Ishikawa (cell line): ENCODE measurements at regions not wholly inside any gene's neighbourhood (a gene's known extent, or its start where the extent isn't known, plus 50 kb on each side); places are given as distances from the start of the nearest gene placed in this dataset.

ENCODE experiments used
- CEBPB ChIP-seq: IDR thresholded peaks from 2 replicates; pipeline ENCODE4 v1.6.1; 2012
- EGR1 ChIP-seq: IDR thresholded peaks from 2 replicates; pipeline ENCODE4 v1.6.1; 2012
- EP300 ChIP-seq: IDR thresholded peaks from 2 replicates; pipeline ENCODE4 v1.6.1; 2012; ENCODE audit warnings: borderline replicate concordance
- MAX ChIP-seq: IDR thresholded peaks from 2 replicates; pipeline ENCODE4 v1.6.1; 2012
- RAD21 ChIP-seq: IDR thresholded peaks from 2 replicates; pipeline ENCODE4 v1.6.1; 2012; ENCODE audit warnings: low read depth
- TAF1 ChIP-seq: IDR thresholded peaks from 2 replicates; pipeline ENCODE4 v1.6.1; 2012; ENCODE audit warnings: low read depth, mild to moderate bottlenecking
- TEAD4 ChIP-seq: IDR thresholded peaks from 2 replicates; pipeline ENCODE4 v1.6.1; 2012
- USF1 ChIP-seq: IDR thresholded peaks from 2 replicates; pipeline ENCODE4 v1.6.1; 2012
- YY1 ChIP-seq: IDR thresholded peaks from 2 replicates; pipeline ENCODE4 v1.6.1; 2012; ENCODE audit warnings: low read depth

- TF ChIP-seq CEBPB (no peak), TAF1 (no peak), RAD21 (no peak), EP300 (no peak), MAX (no peak), USF1 (no peak), YY1 (no peak), TEAD4 (no peak), EGR1 (no peak)
Measured at GRCh38 chr22:22796724-22797123, 90.9 kb upstream of the IGLL5 start.
